GM12874 (cell line): ENCODE measurements at regions not wholly inside any gene's neighbourhood (a gene's known extent, or its start where the extent isn't known, plus 50 kb on each side); places are given as distances from the start of the nearest gene placed in this dataset.

Source experiments
- TF ChIP-seq, protein P1 (sequence below): IDR thresholded peaks from 2 replicates; pipeline ENCODE4 v1.5.1; 2011; ENCODE audit warnings: low read depth, mild to moderate bottlenecking, control low read depth, low read length, moderate library complexity; ENCODE audit not compliant: insufficient read depth

DNA sequence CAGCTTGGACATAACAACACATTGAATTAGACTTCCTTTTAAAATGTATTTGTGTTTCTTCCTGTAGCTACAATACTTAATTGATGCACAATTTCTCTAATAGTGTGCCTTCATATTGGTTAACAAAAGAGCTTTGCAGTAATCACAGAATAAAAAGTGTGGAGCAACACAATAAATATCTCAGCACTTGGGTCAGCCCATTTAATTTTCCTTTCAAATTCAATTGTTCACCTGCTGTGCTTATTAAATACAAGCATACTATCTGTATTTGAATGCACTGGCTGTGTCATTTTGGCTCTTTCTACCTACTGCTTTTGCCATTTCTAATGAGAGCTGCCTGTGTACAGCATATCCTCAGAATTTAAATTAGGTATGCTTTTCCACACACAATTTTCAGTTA is 1641.3 kb upstream of the SLC39A10 start:
- TF ChIP-seq, protein P1, sequence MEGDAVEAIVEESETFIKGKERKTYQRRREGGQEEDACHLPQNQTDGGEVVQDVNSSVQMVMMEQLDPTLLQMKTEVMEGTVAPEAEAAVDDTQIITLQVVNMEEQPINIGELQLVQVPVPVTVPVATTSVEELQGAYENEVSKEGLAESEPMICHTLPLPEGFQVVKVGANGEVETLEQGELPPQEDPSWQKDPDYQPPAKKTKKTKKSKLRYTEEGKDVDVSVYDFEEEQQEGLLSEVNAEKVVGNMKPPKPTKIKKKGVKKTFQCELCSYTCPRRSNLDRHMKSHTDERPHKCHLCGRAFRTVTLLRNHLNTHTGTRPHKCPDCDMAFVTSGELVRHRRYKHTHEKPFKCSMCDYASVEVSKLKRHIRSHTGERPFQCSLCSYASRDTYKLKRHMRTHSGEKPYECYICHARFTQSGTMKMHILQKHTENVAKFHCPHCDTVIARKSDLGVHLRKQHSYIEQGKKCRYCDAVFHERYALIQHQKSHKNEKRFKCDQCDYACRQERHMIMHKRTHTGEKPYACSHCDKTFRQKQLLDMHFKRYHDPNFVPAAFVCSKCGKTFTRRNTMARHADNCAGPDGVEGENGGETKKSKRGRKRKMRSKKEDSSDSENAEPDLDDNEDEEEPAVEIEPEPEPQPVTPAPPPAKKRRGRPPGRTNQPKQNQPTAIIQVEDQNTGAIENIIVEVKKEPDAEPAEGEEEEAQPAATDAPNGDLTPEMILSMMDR: no peak

DNA sequence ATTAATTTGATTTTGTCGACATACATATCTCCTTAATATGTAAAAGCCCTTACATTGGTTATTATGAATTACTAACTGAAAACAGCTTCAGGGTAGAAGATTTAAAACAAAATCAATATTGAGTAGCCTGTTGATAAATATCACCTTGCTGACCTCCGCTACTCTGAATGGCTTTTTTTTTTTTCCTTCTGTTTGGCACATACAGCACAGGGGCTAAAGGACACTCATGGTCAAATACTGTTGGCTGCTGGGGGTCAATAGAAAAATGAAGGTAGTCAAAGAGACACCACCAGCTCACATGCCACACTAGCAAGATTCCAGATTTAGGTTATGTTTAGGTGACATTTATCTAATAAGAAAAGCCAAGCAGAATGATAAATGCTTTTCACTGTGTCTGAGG is 1642.4 kb upstream of the SLC39A10 start:
- TF ChIP-seq, protein P1: no peak

DNA sequence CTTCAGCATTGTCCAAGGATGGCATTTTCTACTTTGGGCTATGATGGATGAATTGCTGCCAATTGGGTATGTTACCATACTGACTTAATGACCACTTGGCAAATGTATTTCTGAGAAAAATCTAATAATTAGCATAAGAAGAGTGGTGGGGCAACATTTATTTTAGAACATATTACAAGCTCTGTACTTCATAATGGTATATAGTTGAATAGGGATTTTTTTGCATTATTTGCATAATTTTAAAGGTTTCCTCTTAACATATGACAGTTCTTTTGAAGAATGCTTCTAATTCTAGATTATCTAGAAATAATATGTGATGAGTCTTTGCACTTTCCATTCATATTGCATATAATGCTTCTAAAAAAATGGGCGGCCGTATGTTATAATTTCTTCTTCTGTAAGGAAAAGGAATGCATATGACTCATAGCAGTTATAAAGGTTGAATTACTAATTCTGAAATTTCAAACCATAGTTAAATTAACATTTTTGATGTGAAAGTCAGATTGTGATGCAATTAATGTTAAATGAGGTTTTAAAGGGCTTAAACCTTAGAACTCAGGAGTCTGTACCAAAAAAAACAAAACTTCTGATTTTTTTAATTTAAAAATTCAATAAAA is 1652.3 kb upstream of the SLC39A10 start:
- TF ChIP-seq, protein P1: no peak

DNA sequence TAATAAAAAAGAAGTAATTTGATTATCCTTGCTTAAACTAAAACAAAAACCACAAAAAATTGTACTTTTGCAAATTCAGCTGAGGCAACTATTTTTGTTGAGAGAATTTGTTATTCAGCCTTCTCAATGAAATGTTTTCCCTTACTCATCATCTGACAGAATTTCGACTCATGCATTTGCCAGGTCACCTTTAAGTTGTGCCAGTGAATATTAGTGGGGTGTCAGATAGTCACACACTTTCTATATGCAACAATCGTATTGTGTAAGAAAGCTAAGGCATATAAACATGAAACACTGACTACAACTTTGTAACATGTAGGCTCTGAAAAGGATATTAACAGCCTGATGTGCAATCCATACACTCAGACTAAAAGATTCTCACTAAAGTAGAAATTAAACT is 1653.1 kb upstream of the SLC39A10 start:
- TF ChIP-seq, protein P1: no peak

DNA sequence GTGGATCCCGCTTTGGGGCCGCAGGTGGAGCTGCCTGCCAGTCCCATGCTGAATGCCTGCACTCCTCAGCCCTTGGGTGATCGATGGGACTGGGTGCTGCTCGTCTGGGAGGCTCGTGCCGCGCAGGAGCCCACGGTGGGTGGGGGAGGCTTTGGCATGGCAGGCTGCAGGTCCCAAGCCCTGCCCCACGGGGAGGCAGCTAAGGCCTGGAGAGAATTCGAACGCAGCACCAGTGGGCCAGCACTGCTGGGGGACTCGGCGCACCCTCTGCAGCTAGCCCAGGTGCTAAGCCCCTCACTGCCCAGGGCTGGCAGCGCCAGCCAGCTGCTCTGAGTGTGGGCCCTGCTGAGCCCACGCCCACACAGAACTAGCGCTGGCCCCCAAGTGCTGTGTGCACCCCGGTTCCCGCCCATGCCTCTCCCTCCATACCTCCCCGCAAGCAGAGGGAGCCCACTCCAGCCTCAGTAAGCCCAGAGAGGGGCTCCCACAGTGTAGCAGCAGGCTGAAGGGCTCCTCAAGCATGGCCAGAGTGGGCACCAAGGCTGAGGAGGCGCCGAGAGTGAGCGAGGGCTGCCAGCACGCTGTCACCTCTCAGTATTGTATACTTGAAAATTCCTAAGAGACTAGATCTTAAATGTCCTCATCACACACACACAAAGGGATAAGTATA is 1654.2 kb upstream of the SLC39A10 start:
- TF ChIP-seq, protein P1: no peak

DNA sequence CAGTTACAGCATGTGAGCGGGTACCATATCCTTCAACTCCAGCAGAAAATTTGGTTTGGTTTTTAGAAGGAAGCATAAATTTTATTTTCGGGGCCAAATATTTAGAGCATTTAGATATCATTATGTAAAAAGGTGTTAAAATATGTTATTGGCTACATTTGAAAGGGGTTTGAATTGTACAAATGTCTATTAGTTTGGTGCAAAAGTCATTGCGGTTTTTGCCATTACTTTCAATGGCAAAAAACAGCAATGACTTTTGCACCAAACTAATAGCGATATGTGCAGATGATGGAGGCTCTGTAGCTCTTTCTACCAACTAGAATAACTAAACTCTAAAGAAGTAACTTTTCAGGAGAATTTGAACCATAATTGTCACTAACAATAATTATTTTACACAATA is 1666.2 kb upstream of the SLC39A10 start:
- TF ChIP-seq, protein P1: no peak

DNA sequence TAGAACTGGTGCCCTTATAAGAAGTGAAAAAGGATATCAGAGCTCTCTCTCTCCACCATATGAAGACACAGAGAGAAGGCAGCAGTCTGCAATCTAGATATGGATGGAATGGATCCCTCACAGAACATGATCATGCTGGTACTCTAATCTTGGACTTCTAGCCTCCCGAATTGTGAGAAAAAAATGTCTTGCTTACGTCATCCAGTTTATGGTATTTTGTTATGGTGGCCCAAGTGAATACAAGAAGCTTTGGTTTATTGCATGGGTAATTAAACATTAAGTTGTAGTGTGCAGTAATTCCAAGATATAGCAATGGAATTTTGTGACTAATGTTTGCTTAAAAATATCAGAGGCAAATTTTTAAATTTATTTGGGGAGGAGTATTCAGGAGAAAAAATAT is 1667.4 kb upstream of the SLC39A10 start:
- TF ChIP-seq, protein P1: no peak
